H1 (cell line): ENCODE measurements at regions not wholly inside any gene's neighbourhood (a gene's known extent, or its start where the extent isn't known, plus 50 kb on each side); places are given as distances from the start of the nearest gene placed in this dataset.

Source experiments
- CTCF ChIA-PET: fragments of 300-600 bp; sonication (Branson Sonifier 250); formaldehyde crosslinking; loops from one replicate; lab custom pipeline; 2021; ENCODE audit not compliant: partially characterized antibody; lab: Charles Lee
- POLR2A ChIA-PET: fragments of 300-600 bp; sonication (Branson Sonifier 250); formaldehyde crosslinking; loops from one replicate; lab custom pipeline; 2021; ENCODE audit warnings: inconsistent platforms; ENCODE audit not compliant: partially characterized antibody; lab: Charles Lee
- DNase-seq, 2 experiments: peaks; one replicate each; pipeline versions ENCODE4 v3.0.0 to v3.0.0-alpha.2; 2010 to 2022; ENCODE audit warnings: low spot score in 2 of 2, low read depth in 1 of 2, mixed read lengths in 1 of 2
- FAIRE-seq: peaks from 2 replicates; lab custom pipeline; 2011; peaks lifted over from hg19 to GRCh38; lab: Jason Lieb, UNC
- H2AFZ ChIP-seq: 2 replicates; pipeline ENCODE4 v1.8.1; 2012; ENCODE audit warnings: low read length, inconsistent platforms
- H2AK5ac ChIP-seq: 2 replicates; pipeline ENCODE4 v1.6.1; 2013; ENCODE audit warnings: low read depth, low read length
- H2BK120ac ChIP-seq: replicated peaks from 2 replicates; pipeline ENCODE3; 2013; ENCODE audit warnings: low read depth, low read length, inconsistent platforms
- H2BK12ac ChIP-seq: 2 replicates; pipeline ENCODE4 v1.6.1; 2013; ENCODE audit warnings: low read depth, low read length
- H2BK15ac ChIP-seq: 2 replicates; pipeline ENCODE4 v1.6.1; 2013; ENCODE audit warnings: low read length
- H2BK20ac ChIP-seq: 2 replicates; pipeline ENCODE4 v1.6.1; 2013; ENCODE audit warnings: low read length
- H2BK5ac ChIP-seq: 2 replicates; pipeline ENCODE4 v1.6.1; 2013; ENCODE audit warnings: low read depth, low read length
- H3K14ac ChIP-seq: 2 replicates; pipeline ENCODE4 v1.6.1; 2013; ENCODE audit warnings: inconsistent platforms; ENCODE audit not compliant: insufficient read length
- H3K18ac ChIP-seq: 2 replicates; pipeline ENCODE4 v1.6.1; 2013; ENCODE audit warnings: low read length; ENCODE audit errors: extremely low read depth
- H3K23ac ChIP-seq: 2 replicates; pipeline ENCODE4 v1.6.1; 2013; ENCODE audit warnings: inconsistent platforms; ENCODE audit not compliant: insufficient read length
- H3K23me2 ChIP-seq: 2 replicates; pipeline ENCODE4 v1.6.1; 2013; ENCODE audit warnings: low read depth, low read length
- H3K27ac ChIP-seq: 2 replicates; pipeline ENCODE4 v1.6.1; 2011; ENCODE audit warnings: low read depth, low read length, inconsistent platforms
- H3K27me3 ChIP-seq, 4 experiments: replicated peaks in 1 of 4; 1 replicate in 1 of 4; 2 replicates in 3 of 4; pipeline versions ENCODE4 v1.6.1 to v1.8.1; 2011 to 2013; ENCODE audit warnings: low read length in 3 of 4, mild to moderate bottlenecking in 3 of 4, inconsistent platforms in 2 of 4, mixed read lengths in 2 of 4, moderate library complexity in 1 of 4; ENCODE audit not compliant: control insufficient read depth in 3 of 4, insufficient read depth in 3 of 4; ENCODE audit errors: extremely low read depth in 1 of 4
- H3K36me3 ChIP-seq, 4 experiments: 2 replicates each; pipeline versions ENCODE4 v1.6.1 to v1.8.1; 2011 to 2013; ENCODE audit warnings: mild to moderate bottlenecking in 4 of 4, low read length in 3 of 4, moderate library complexity in 2 of 4, control low read depth in 1 of 4, inconsistent platforms in 1 of 4; ENCODE audit not compliant: insufficient read depth in 4 of 4, control insufficient read depth in 2 of 4
- H3K4ac ChIP-seq: replicated peaks from 2 replicates; pipeline ENCODE3; 2013; ENCODE audit warnings: low read length, low read depth, mixed read lengths, inconsistent platforms; ENCODE audit not compliant: insufficient read length
- H3K4me1 ChIP-seq, 4 experiments: replicated peaks in 1 of 4; 1 replicate in 1 of 4; 2 replicates in 3 of 4; pipeline versions ENCODE4 v1.6.1 to v1.8.1; 2011 to 2013; ENCODE audit warnings: low read length in 3 of 4, inconsistent platforms in 2 of 4, mixed read lengths in 1 of 4; ENCODE audit not compliant: insufficient read depth in 4 of 4, control insufficient read depth in 3 of 4
- H3K4me2 ChIP-seq, 2 experiments: 2 replicates each; pipeline versions ENCODE4 v1.6.1 to v1.8.1; 2011 to 2013; ENCODE audit warnings: low read depth in 2 of 2, low read length in 2 of 2, control low read depth in 1 of 2, inconsistent platforms in 1 of 2, mild to moderate bottlenecking in 1 of 2; ENCODE audit not compliant: insufficient read depth in 1 of 2
- H3K4me3 ChIP-seq, 4 experiments: fragments of 200-600, 300-600 bp in 1 of 4; sonication (generic), shearing (Covaris generic), sonication (Bioruptor Twin) in 1 of 4; 2 replicates each; pipeline versions ENCODE4 v1.5.1 to v1.8.1; 2011 to 2016; ENCODE audit warnings: low read length in 4 of 4, low read depth in 3 of 4, control low read depth in 2 of 4, inconsistent platforms in 2 of 4, mild to moderate bottlenecking in 2 of 4, mixed read lengths in 1 of 4, moderate library complexity in 1 of 4; ENCODE audit not compliant: insufficient read depth in 2 of 4; ENCODE audit errors: extremely low read depth in 1 of 4
- H3K56ac ChIP-seq: replicated peaks from 2 replicates; pipeline ENCODE3; 2013; ENCODE audit warnings: low read depth, mild to moderate bottlenecking, mixed read lengths, low read length, inconsistent platforms; ENCODE audit not compliant: insufficient read length
- H3K79me1 ChIP-seq: 2 replicates; pipeline ENCODE4 v1.6.1; 2013; ENCODE audit warnings: low read depth, low read length, control low read depth
- H3K79me2 ChIP-seq, 2 experiments: 2 replicates each; pipeline versions ENCODE4 v1.6.1 to v1.8.1; 2012 to 2013; ENCODE audit warnings: low read length in 2 of 2, mild to moderate bottlenecking in 2 of 2, inconsistent platforms in 1 of 2; ENCODE audit not compliant: insufficient read depth in 2 of 2, control insufficient read depth in 1 of 2
- H3K9ac ChIP-seq, 4 experiments: replicated peaks in 1 of 4; 1 replicate in 1 of 4; 2 replicates in 3 of 4; pipeline versions ENCODE4 v1.6.1 to v1.8.1; 2011 to 2013; ENCODE audit warnings: low read depth in 3 of 4, low read length in 3 of 4, control low read depth in 2 of 4, mild to moderate bottlenecking in 2 of 4, moderate library complexity in 2 of 4, inconsistent platforms in 1 of 4; ENCODE audit errors: extremely low read depth in 1 of 4
- H3K9me3 ChIP-seq, 2 experiments: 2 replicates each; pipeline versions ENCODE4 v1.6.1 to v1.8.1; 2012 to 2013; ENCODE audit warnings: mild to moderate bottlenecking in 2 of 2, moderate library complexity in 2 of 2, control low read depth in 1 of 2, inconsistent platforms in 1 of 2, low read depth in 1 of 2, low read length in 1 of 2, mixed read lengths in 1 of 2; ENCODE audit not compliant: insufficient read depth in 2 of 2
- H4K20me1 ChIP-seq, 2 experiments: replicated peaks in 1 of 2; 2 replicates each; pipeline versions ENCODE3 to v1.8.1; 2011 to 2013; ENCODE audit warnings: inconsistent platforms in 2 of 2, low read length in 2 of 2, mild to moderate bottlenecking in 1 of 2; ENCODE audit not compliant: insufficient read depth in 2 of 2, control insufficient read depth in 1 of 2
- H4K5ac ChIP-seq: 2 replicates; pipeline ENCODE4 v1.6.1; 2013; ENCODE audit warnings: low read length, low read depth, mixed read lengths, inconsistent platforms; ENCODE audit not compliant: insufficient read length
- H4K8ac ChIP-seq: 2 replicates; pipeline ENCODE4 v1.8.0; 2013; ENCODE audit warnings: mild to moderate bottlenecking, moderate library complexity, low read length, inconsistent platforms; ENCODE audit not compliant: insufficient read depth; ENCODE audit errors: extremely low read depth
- H4K91ac ChIP-seq: replicated peaks from 2 replicates; pipeline ENCODE3; 2013; ENCODE audit warnings: low read length, mixed read lengths, inconsistent platforms; ENCODE audit not compliant: insufficient read length
- RFX5 ChIP-seq: IDR thresholded peaks from 2 replicates; pipeline ENCODE4 v1.6.1; 2011; ENCODE audit warnings: low read depth, low read length, improper control_type of control experiment, borderline replicate concordance
- WGBS, 2 experiments: shearing (Covaris generic) in 1 of 2; methylation state at CpG; one replicate each; pipeline versions ENCODE4 v1.1.6 to v1.1.7; 2013 to 2015; ENCODE audit warnings: low lambda C conversion rate in 2 of 2, mixed read lengths in 2 of 2, inconsistent platforms in 1 of 2, low coverage in 1 of 2, missing lambda C conversion rate in 1 of 2; ENCODE audit not compliant: insufficient replicate concordance in 2 of 2, insufficient coverage in 1 of 2, insufficient read length in 1 of 2; ENCODE audit errors: extremely low coverage in 1 of 2, missing lambda C conversion rate in 1 of 2; 5-methylcytosine and 5-hydroxymethylcytosine counted together
- TF ChIP-seq, protein P1 (sequence below): IDR thresholded peaks from 2 replicates; pipeline ENCODE4 v1.6.1; 2012; ENCODE audit warnings: inconsistent platforms

DNA sequence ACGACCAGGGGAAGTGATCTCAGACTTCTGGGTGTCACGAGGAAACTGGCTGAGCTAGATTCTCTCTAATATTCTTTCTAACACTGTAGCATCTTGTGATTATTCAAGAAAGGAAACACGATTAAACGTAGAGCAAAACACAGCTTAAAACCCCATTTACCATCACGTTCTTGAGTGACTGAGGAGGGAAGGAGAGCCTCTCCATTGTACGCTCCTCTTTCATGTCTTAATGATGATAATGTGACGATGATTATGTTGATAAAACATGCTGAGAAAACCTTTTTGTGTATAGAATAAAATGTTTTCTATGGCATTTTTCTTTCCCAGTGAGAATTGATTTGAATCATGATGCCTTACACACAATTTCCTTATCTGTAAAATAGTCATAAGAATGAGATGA is 705.6 kb upstream of the ID2 start:
- Histone ChIP-seq H4K8ac (no peak overlapping the region), H3K4me1 (peaks cover 0 to 5% (median 0%) of the 10 kb centered on the region in 4 experiments; a peak in 2 of 7 replicates), H2BK5ac (no peak overlapping the region), H3K23me2 (no peaks in the 10 kb centered on the region), H2BK15ac (no peak overlapping the region), H2AFZ (no peak overlapping the region), H3K14ac (no peak overlapping the region), H3K23ac (no peak overlapping the region), H3K9ac (no peak overlapping the region), H2BK120ac (no peak overlapping the region), H3K79me2 (no peaks in the 10 kb centered on the region), H3K36me3 (no peaks in the 10 kb centered on the region), H4K5ac (no peak overlapping the region), H2AK5ac (no peak overlapping the region), H3K4me3 (no peak overlapping the region), H2BK12ac (no peak overlapping the region), H4K20me1 (no peaks in the 10 kb centered on the region), H3K4ac (no peak overlapping the region), H4K91ac (no peak overlapping the region), H3K27me3 (no peaks in the 10 kb centered on the region), H3K79me1 (no peaks in the 10 kb centered on the region), H3K4me2 (no peak overlapping the region), H3K56ac (no peak overlapping the region), H3K27ac (no peak overlapping the region), H3K18ac (no peak overlapping the region), H3K9me3 (no peaks in the 10 kb centered on the region), H2BK20ac (no peak overlapping the region)
- CTCF ChIA-PET: interaction anchor here (1.7 kb wide), 1 partner anchor 548 kb away, joined by 3 read pairs; no protein-coding TSS in a partner anchor
- TF ChIP-seq RFX5: no peak
- TF ChIP-seq, protein P1, sequence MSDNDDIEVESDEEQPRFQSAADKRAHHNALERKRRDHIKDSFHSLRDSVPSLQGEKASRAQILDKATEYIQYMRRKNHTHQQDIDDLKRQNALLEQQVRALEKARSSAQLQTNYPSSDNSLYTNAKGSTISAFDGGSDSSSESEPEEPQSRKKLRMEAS: no peak
- DNase-seq: no peak
- no peak for FAIRE-seq
- WGBS, 2 experiments: 85% methylated on average over 7 of the region's 7 CpGs; no CpG with 5 or more reads in 1 of the 2 experiments
- POLR2A ChIA-PET: no interaction called here
